ENCODE measurements at regions not wholly inside any gene's neighbourhood (a gene's known extent, or its start where the extent isn't known, plus 50 kb on each side); places are given as distances from the start of the nearest gene placed in this dataset.
"Not testable (repeated sequence)": the region's sequence is repeated elsewhere in the genome, so short reads cannot be mapped to it uniquely, and the experiment has no call there.

- no peak for DNase-seq
Observed at GRCh38 chr7:125444864-125445263, 515.2 kb upstream of the POT1 start.

DNA sequence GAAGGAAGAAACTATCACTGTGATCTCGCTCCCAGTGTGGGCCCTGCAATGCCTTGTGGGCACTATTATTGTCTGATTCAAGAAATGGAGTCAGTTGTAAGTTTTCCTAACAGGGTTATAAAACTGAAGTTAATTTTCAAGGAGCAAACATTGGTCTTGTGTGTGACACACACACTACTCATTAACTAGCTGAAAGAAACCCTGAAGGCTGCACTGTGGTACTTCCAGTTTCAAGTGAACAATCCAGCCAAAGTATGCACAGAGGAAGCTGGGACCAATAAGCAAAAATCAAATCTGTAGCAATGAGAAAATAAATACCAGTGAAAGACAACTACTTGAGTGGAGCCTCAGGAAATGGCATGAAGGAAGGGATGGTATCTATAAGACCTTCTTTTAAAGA lies 506.6 kb upstream of the POT1 start:
- DNase-seq, result no peak

DNA sequence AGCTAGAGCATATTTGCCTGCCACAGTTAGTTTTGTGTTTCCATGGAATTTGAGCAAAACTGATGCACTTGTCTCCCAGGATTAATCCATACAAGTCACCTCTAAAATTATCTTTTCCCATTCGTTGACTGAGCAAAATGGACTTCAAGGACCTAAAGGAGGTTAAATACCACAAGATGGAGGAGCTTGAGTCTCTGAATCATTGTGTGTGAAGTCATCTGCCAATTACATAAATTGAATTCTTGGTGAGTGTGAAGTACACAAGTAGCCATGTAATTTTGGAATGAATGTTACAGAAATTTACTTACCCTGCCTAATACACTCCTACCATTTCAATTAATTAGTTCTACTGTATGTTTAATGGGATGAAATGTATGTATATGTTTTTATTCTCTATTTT lies 501.7 kb upstream of the POT1 start:
- no peak for DNase-seq

- no peak for DNase-seq
Observed at GRCh38 chr7:125430013-125430412, 500.4 kb upstream of the POT1 start.

GRCh38 chr7:125427676-125428075 lies 498.1 kb upstream of the POT1 start:
- no peak for DNase-seq

DNA sequence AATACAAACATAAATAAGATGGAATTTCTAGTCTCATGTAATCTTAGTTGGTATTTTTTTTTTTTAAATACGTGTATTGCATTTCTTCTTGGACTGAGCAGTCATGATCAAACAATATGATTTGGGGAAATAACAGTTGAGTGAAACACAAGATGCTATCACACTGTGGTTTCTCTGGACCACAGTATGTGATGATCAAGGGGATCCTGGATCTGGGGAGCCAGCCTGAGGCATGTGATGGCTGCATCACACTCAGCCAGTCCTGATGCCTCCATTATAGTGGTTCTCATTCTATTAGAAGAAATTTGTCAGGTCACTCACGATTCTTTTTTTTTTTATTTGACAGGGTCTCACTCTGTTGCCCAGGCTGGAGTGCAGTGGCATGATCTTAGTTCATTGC lies 495.9 kb upstream of the POT1 start:
- DNase-seq, result no peak

- DNase-seq, result no peak
Observed at GRCh38 chr7:125424721-125425120, 495.1 kb upstream of the POT1 start.

GRCh38 chr7:125423458-125424155 lies 494.0 kb upstream of the POT1 start:
- peak; percentile 50 for DNase-seq

DNA sequence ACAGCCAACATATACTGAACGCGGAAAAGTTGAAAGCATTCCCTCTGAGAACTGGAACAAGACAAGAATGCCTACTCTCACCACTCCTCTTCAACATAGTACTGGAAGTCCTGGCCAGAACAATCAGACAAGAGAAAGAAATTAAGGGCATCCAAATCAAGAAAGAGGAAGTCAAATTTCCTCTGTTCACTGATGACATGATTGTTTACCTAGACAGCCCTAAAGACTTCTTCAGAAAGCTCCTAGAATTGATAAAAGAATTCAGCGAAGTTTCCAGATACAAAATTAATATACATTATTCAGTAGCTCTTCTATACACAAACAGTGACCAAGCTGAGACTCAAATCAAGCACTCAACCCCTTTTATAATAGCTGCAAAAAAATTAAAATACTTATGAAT lies 491.8 kb upstream of the POT1 start:
- not testable (repeated sequence) for DNase-seq

GRCh38 chr7:125412890-125413665 lies 483.5 kb upstream of the POT1 start:
- no peak for DNase-seq

GRCh38 chr7:125409921-125410320 lies 480.3 kb upstream of the POT1 start:
- DNase-seq, result no peak

GRCh38 chr7:125406111-125406510 lies 476.5 kb upstream of the POT1 start:
- no peak for DNase-seq

DNA sequence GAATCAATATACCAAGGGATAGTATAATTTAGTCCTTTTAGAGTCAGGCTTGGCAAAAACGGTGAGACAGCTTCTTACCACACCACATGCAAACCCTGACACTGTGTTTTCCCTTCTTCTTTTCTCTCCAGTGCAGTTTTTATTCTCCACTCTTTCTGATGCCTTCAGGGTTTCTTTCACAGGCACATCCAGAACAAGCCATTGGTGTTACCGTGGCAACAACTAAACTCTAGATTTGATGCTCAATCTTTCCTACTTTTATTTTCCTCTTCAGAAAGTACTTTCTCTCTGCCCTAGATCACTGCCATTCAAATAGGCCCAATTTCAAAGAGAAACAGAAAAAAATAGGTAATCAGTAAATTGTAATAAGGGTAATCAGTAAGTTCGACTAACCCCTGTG lies 469.8 kb upstream of the POT1 start:
- no peak for DNase-seq

DNA sequence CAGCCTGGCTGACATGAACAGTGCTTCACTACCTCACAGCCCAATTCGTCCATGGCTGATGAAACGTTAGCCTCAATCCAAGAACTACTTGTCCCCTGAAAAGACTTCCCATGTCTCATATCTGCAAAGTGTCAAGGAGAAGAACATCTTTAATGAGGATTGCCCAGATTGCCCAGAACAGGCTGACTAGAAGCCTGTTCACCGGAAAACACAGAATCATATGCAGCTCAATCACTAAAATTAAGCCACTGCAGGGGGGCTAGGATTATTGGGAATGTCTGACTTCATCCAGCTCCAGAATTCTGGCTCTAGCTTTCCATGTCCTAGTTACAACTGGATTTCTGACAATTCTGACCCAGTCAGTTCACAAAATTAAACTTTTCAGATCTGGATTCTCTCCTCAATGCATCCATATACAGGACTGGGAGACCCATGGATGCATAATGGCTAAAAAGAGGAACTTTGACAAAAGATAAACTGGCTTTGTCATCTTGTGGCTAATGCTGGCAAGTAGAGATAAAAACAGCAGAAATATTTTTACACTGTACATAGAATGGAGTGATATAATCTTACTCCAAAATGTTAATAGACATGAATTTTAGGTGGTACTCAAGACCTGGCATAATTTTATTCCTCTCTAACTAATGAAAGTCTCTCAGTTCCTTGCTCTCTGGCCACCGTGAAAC lies 467.0 kb upstream of the POT1 start:
- DNase-seq, result peak; percentile 14

DNA sequence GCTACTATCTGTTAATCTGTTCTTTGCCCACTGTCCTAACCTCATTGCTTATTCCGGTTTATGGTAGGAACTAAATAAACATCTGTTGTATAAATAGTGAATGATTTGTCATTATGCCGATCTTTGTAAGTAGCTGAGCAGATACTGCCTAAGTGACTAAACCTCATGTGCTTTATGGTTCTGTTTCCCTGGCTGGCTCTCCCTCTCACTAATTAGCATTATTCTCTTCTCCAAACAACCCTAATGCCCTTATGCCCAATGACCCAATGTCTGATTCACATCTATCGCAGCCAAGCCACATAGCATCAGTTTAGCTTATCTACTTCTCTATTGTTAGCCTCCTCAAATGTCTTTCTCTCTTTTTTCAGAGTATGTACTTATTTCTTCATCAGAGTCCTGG lies 462.3 kb upstream of the POT1 start:
- DNase-seq, result no peak

GRCh38 chr7:125390981-125391380 lies 461.4 kb upstream of the POT1 start:
- DNase-seq, result no peak

GRCh38 chr7:125386211-125386610 lies 456.6 kb upstream of the POT1 start:
- no peak for DNase-seq

DNA sequence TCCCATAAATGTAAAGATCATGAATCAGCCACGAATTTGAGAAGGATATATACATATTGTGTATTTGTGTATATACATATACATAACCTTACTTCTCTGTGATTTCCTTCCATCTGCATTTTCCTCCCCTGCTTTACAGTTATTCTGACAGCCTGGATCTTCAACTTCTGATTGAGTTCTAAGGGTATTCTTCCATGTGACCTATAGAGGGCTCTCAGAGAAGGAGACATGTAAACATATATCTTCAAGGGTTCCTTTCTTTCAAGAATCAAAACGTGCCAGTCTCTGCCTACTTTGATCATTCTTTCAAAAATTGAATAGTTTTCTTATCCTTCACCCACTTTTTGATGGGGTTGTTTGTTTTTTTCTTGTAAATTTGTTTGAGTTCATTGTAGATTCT lies 453.7 kb upstream of the POT1 start:
- DNase-seq, result no peak

- no peak for DNase-seq
Observed at GRCh38 chr7:125382401-125382800, 452.8 kb upstream of the POT1 start.

DNA sequence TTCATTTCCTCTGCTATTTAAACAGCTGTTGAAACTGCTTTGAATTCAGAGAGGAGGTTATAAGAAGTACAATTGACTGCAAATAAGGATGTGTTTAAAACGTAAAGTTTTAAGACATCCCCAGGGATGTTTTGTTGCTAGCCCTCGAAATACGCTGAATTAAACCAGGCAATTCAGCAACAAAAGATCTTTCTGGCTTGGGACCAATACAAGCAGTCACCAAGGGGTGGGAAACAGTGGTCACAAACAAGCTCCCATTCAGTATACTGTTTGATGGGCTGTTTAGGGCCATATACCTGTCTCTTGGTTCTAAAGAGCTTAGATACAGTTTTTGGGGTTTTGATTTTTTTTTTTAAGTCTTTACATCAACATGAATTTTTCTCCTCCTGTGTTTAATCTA lies 446.3 kb upstream of the POT1 start:
- DNase-seq, result no peak

GRCh38 chr7:125370502-125370901 lies 440.9 kb upstream of the POT1 start:
- DNase-seq, result no peak

DNA sequence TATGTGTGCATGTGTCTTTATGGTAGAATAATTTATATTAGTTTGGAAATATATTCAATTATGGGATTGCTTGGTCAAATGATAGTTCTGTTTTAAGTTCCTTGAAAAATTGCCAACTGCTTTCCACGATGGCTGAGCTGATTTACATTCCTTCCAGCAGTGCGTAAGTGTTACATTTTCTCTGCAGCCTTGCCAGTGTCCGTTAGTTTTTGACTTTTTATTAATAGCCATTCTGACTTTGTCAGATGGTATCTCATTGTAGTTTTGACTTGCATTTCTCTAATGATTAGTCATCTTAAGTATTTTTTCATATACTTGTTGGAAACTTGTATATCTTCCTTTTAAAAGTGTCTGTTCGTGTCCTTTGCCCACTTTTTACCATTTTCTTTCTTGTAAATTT lies 434.2 kb upstream of the POT1 start:
- DNase-seq, result no peak

DNA sequence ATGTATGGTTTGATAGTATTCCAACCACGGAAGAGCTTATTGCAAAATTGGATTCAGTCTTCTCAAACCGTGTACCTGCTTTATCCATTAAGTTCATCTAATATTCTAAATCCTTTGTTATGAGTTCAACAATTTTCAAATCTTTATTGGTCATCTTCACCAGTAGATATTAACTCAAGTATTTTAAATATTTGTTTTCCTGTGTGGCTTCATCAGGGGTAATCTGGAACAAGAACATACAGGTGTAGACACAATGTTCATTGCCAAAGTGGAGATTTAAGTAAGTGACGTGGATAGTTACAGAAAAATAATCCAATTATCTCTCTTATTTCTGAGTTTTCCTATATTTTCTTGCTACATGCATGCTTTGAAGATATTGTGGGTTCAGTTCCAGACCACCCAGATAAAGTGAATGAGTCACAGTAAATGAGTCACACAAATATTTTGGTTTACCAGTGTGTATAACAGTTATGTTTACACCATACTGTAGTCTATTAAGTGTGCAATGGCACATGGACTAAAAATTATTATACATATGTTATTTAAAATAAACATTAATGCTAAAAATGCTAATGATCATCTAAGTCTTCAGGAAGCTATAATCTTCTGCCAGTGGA lies 429.0 kb upstream of the POT1 start:
- no peak for DNase-seq
